ENCODE measurements at regions not wholly inside any gene's neighbourhood (a gene's known extent, or its start where the extent isn't known, plus 50 kb on each side); places are given as distances from the start of the nearest gene placed in this dataset.

DNA sequence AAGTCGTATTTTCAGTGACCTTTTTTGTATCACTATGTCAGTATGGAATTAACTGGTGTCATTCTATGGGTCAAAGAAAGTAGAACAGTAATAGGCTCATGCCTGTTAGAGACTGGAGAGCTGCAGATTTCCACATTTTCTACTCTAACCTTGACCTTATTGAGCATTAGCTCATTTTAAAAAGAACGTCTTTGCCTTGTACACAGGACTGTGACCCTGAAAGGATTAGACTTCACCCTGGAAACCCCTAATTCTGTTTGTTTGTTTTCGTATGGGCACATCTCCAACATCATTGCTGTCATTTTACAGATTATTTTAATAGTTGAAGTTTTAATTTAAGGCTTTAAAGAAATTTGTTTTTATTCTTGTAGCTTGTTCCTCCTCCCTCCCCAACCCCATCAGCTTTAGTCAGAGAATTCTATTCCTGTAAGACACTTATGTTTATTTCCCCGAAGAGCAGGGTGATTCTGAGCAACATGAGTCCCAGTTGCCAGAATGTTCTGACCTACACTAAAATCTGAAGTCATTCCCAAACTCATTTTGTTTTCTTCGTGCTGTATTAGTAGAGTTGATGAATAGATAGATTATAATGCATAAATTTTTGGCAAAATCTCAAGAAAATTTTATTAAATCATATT lies 451.3 kb downstream of the FOXG1 start:
- no peak for DNase-seq (ENCODE audit: low spot score)

DNA sequence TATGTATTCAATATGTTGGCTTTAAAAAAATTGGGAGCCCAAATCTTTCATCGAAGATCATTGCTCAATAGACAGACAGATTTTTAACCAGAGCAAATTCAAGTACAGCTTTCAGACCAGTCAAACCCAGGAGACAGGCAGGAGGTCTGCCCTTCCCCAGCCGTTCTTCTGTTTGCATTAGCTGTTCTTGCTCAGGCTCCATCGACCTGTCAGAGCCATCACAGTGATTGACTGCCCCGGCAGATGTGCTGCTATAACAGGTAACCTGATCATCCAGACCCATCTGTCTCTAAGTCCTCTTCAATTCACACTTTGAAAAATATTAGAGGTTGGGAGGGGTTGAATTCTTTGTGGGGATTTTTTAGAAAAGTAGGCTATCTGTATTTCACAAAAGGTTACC lies 453.5 kb downstream of the FOXG1 start:
- DNase-seq (ENCODE audit: low spot score) = no peak

DNA sequence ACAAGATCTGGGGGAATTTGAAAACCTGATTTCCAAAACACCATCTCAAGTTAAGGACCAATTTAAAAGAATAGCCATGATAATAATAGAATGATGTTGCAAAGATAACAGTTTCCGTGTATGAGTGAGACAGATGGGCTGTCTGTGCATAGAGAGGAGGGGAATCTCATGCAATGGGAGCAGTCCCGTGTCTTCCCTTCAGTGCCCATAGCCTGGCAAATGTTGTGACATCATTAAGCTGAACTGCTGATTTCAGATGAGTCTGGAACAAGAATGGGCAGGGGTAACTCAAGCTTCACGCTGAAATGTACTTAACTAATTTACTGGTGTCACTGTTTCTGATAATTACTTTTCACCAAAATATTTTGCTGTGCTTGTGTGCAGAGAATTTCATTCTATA lies 454.0 kb downstream of the FOXG1 start:
- no peak for DNase-seq (ENCODE audit: low spot score)

DNA sequence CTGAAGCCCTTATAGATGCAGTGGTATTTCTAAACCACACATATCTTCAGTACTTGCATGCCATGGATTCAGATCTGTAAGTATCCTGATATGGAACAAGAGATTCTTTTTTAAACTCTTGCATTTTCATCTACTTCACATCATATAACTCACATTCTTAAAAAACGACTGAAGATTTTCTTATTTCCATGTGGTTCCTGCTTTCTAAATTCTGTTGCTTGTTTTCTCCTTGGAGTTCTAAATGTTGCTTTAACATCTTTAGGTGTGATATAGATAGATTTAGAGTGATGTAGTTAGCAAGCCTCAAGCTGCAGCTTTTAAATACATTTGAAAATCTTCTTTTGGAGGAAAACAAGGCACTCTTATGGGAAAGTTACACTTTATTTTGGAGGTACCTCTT lies 455.4 kb downstream of the FOXG1 start:
- DNase-seq (ENCODE audit: low spot score) = no peak

DNA sequence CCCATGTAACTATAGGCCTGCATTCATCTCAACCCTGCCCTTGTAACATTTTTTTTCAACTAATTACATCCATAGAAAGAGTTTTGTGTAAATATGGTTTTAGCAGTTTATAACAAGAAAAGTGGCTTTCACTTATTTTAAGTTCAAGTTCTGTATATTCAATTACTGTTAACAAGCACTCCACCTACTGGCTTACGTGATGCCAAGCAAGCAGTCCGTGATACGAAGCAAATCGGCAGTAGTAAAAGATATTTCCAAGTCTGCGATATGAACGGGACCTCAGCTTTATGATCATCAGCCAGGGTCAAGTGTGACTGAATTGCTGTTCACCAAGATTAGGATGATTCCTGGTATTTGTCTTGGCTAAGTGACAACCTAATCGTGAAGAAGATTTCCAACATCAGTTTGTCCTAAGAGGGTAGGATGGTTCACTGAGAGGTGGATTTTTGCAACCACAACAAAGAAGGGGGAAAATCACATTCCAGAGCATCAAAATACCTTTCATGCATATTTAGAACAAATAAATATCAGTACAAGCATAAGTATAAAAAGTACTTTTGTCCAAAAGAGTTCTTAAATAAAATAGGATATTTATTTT lies 456.2 kb downstream of the FOXG1 start:
- peak; percentile 11 for DNase-seq (ENCODE audit: low spot score)

DNA sequence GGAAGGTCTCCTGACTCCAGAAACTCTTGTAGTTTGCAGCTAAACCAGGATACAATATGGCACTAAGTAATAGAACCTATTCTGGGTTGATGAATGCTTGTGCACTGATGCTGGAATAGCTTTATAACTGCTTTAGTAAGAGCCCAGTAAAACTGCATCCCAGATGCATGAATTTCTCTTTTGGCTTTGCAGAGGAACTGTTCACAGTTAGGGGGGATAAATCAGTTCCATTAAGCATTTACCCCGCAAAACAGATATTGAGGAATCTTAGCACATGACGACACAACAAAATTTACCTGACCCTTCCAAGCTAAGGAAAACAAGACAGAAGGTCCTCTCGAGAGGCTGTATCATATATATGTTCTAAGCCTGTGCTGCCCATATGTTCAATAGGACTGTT lies 457.4 kb downstream of the FOXG1 start:
- no peak for DNase-seq (ENCODE audit: low spot score)

DNA sequence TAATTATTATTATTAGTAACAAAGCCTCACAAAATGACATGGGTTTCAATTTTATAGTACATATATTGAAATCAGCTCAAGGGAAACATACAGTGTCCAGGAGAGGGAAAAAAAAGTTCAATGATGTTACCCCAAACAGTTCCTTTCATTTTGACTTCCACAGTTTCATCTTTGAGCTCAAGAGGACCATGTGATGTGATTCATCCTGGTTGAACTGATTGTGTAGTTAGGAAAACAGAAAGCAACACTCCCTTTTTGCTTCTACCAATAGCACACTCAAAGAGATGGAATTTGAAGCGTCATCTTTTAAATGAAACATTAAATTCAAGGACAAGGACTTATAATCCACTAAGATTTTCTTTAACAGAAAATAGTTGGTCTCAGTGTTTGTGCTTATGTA lies 461.0 kb downstream of the FOXG1 start:
- DNase-seq (ENCODE audit: low spot score) = no peak

DNA sequence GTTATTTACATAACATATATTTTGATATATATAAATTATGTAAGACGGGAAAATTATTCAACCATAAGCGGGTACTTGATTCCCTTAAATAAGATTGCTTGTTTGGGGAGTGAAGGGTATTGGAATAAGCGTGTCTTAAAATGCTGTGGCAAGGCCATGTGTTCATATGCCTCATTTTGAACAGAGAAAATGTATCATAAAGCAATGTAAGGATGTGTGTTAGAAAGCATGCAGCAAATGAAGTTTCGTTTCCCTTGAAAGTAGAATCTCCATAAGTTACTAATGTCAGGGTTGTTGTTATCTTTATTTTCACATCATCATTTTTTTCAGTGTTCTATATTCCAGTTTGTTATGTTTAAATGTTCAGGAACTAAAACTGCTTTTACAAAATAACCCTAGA lies 465.6 kb downstream of the FOXG1 start:
- no peak for DNase-seq (ENCODE audit: low spot score)

DNA sequence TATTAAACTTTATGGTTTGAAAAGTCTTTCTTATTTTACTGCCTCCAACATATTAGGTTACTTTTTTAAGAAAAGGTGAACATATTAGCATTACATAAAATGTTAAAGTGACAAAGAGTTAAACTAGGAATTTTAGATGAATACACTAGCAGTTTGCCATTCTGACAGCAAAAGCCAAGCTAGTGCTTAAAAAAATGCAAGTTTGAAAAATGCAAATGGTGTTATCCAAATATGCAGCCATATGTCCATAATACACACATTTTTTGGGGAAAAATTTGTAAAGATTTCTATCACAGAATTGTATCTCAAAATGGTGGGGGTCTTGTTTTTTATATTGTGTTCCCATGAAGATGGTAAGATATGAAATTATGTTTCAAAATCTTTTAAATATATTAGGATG lies 466.1 kb downstream of the FOXG1 start:
- no peak for DNase-seq (ENCODE audit: low spot score)

DNA sequence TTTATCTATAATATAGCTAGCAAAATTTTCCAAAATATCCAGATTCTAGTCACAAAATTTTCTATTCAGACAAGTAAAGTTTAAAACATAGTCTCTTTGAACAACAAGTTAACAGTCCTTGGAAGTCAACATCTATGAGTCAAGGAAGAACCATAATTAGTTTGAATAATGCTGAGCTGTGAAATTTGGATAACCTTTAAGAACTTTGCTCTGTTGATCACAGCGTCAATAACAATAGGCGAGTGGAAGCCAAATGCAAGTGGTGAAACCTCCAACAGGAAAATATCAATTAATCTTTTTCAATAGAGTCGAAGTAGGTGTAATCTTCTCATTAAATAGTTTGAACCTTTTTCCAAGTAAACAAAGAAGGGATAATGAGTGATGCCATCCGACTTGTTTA lies 466.6 kb downstream of the FOXG1 start:
- no peak for DNase-seq (ENCODE audit: low spot score)

DNA sequence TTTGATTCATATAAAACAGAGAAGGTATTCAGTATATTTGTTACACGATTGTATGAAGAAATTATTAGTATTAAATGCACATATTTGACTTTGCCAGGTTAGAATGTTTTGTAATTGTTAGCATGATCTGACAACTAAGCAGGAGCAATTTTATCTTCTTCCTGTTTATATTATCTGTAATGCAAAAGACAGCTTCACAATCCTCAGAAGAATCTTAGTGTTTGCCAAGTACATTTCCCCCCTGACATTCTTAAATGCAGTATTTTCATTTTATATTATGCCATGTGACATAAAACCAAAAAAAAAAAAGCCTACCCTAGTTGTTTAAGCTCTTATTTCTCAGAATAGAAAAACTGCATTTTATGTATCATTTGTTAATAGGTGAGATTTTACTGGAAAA lies 469.4 kb downstream of the FOXG1 start:
- no peak for DNase-seq (ENCODE audit: low spot score)

DNA sequence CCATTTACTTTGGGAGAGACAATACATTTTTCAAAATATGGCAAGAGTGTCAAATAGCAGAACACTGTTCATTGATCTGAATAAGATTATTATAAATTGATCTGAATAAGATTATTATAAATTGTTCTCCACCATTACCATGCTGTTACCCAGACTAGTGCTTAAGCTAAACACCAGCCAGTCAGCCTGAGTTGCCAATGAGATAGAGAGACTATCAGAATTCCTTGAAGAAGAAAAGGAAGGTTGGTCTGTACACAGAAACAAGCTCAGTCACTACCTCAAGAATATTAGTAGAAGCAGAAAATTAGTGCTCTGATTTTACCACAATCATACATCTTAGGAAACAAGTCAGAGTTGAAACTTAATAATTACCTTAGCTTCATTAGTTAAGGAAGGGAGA lies 469.8 kb downstream of the FOXG1 start:
- no peak for DNase-seq (ENCODE audit: low spot score)

DNA sequence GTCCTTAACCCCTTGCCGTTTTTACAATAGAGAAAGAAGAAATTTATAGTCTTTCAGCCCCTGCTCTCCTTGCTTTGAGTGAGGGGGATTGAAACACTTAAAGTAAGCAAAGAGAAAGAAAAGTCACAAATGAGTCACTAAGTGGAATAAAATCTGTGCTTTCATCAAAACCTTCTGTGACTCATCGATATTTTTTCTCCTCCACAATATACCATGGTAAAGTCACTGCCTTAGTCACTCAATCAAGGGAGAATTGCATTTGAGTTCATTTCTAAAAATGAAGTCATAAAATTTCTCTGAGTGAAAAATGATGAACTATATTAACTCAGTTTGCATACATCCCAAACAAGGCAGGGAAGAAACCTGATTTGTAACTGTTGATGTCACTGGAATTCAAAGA lies 470.3 kb downstream of the FOXG1 start:
- DNase-seq (ENCODE audit: low spot score) = no peak

DNA sequence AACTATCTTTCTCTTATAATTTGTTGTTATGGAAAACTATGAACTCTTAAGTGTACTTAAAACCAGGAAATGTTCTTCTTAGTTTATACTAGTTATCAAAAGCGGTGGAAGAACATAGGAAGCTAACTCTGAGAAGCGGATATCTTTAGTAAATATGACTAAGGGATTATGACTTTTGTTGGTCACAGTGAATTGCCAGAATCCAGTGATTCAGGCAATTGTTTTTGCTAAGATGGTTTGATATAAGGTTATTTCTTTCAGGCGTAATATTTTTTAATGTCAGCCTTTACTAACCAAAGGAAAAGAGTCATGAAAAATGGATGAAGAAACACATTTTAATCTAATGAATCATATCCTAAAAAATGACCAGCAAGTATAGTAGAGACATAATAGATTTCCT lies 473.5 kb downstream of the FOXG1 start:
- DNase-seq (ENCODE audit: low spot score) = no peak

DNA sequence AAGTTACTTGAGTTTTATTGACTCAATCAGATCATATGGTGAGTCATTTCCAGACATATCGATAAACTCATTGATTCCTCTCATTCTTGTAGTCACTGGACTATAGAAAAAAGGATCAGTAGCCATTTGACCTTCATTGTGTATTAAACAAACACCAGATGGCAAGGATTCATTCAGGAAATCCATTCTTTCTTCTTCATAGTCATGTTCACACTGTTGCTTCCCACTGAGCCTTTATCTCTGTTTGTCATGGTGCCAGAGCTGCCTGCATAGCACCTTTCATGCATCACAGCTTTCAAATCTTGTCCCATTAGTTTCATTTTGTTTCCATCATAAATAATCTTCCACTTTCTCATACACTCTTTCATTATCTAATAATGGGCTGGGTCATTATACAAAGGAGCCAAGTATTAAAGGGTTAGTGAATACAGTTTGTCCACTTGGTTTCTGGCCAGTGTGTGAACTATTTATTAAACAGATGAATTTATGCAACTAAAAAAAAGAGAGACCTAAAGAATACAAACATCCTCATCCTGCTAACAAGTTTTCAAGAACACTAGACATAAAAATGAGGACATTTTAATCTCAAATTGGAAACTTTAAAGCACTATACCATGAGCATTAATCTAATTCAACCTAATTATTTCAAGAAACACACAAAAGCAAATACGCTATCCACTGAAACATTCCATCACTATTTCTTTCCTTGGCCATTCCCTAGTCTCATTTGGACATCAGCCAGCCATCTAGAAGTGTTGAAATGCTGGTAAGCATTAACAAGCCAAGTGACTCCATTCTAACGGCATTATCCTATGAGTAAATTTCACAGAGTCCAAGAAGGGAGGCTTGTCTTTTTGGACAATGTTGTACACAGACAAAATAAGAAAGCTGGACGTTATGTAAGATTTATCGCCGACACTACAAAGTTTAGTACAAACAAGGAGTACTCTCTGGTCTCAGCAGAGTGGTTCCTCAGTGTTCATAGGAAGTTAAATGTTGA lies 476.5 kb downstream of the FOXG1 start:
- DNase-seq (ENCODE audit: low spot score) = peak; percentile 20

DNA sequence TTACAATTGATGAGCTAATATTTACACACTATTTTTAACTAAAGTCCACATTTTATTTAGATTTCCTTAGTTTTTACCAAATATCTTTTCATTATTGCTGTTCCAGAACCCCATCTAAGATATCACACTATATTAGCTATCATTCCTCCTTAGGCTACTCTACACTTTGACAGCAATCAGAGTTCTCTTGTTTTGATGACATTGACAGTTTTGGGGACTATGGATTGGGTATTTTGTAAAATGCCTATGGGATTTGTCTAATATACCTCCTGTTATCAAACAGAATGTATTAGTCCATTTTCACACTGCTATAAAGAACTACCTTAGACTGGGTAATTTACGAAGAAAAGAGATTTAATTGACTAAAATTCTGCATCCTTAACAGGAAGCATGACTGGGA lies 489.1 kb downstream of the FOXG1 start:
- DNase-seq (ENCODE audit: low spot score) = no peak

DNA sequence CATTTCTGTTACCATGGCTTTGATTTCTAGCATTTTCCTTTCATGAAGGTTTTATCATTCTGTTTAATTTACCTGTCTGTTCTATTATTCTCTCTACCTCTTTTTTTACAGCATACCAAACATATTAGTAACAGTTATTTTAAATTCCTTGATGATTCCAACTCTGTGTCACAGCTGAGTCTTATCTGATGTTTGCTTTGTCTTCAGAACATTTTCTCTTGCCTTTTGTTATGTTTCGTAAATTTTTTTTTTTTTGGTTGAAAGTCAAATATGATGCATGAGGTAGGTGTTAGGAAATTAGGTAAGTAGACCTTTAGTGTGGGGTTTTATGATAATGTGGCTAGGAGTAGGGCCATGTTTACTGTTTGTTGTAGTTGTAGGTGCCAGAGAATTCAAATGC lies 496.4 kb downstream of the FOXG1 start:
- no peak for DNase-seq (ENCODE audit: low spot score)

DNA sequence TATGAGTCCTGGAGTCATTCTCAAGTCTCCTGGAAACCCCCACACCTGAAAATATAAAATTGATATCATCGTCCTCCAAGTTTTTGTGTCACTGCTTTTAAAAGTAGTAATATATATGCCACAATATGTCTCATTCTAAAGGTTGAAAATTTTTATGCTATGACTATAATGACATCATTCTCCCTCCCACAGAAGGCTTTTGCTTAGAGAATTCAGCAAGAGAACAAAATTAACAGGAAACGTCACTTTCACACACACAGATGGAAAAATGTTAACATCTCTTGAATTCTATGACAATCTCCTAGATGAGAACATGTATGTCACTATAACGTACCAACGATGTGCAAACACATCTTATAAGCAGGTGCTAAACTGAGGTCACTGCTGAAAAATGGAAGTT lies 498.3 kb downstream of the FOXG1 start:
- DNase-seq (ENCODE audit: low spot score) = no peak

DNA sequence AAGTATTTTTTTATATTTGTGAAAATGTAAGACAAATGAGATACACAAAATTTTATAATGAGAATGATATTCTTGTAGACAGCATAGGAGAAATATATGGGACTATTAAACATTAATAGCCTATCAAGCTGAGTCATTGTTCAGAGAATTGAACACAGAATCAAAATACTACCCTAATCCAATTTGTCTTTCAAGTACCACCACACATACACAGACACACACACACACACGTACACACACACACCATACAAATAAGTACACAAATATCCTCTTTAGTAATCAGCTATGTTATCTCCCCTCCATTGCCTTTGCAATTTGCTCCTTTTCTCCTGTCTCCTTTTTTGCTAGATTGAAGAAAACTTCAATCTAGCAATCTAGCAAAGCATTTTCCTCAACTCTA lies 499.3 kb downstream of the FOXG1 start:
- DNase-seq (ENCODE audit: low spot score) = no peak

DNA sequence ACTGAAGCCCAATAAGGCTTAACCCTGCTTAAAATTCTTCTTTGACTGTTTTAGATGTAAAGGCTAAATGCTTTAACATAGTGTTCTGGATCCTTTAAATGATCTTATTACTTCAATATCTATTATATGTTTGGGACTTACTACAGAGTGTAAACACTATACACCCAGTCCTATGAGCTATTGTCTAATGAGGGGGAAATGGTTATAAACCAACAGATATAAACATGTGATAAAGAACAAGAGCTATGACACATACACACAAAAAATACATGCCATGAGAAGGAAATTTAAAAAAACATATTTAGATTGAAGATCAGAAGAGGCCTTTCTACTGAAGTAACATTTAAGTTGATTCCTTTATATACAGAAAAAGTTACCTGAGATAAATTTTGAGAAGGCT lies 505.1 kb downstream of the FOXG1 start:
- DNase-seq (ENCODE audit: low spot score) = no peak

DNA sequence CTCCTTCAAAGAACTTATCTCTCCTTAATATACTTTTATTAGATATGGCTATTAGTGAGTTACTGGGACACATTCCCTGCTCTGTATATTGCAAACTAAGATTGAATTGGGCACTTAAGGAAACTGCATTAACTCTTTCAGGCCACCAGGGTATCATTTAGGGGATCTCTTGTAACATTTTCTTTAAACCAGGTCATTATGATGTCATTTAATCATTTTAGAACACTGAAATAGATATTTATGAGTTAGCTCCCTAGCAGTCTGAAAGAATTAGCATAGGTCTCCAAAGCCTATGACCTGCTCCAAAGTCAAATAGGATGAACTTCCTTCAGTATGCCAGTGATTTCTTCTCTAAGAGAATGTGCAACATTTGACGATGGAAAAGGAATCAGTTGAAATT lies 506.9 kb downstream of the FOXG1 start:
- DNase-seq (ENCODE audit: low spot score) = no peak

DNA sequence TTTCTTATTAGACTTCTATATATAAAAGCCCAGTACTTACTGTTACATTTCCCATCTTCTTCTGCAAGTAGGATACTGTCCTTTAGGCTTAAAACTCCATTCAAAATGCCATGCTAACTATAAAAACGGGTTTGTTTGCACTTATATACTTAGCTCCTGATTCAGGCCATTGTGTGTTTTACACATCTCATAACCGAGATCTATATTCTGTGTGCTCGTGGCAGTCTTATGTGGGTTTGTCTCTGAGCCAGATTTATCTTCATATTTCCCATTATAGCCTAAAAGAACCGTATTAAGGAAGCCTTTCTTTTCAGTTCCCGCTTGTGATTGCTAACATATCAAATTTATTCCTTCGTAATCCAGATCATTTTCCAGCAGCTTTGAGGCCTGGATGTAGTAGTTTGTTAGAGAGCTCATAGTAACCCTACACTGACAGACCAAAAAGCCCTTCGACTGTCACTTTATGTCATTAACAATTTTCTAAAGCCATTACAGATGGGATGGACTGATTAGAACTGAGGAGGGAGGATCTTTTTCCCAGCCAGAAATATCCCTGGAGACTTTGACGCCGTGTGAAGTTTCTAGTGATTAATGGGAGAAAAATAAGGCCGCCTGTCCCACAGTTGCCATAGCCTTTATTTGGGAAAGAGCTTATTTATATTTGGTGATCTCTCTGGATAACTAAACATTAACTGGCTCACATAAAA lies 508.5 kb downstream of the FOXG1 start:
- DNase-seq (ENCODE audit: low spot score) = no peak

All from mucosa of gallbladder (tissue), 1 donor.